Activated CD8-positive, alpha-beta T cell treated with anti-CD3 and anti-CD28 coated beads for 36 hours (primary cell): ENCODE measurements at regions not wholly inside any gene's neighbourhood (a gene's known extent, or its start where the extent isn't known, plus 50 kb on each side); places are given as distances from the start of the nearest gene placed in this dataset.

Source experiments
- ATAC-seq: fragments of 200-7000 bp; cut with Tn5 transposase; one replicate; pipeline ENCODE4 v1.10.0; 2021; ENCODE audit warnings: mild to moderate bottlenecking, moderate library complexity
- CTCF ChIA-PET: fragments of 350-600 bp; sonication (Branson Sonifier 250); formaldehyde crosslinking; loops from one replicate; lab custom pipeline; 2021; ENCODE audit warnings: antibody characterized with exemption; lab: Charles Lee
- POLR2A ChIA-PET: fragments of 350-600 bp; sonication (Branson Sonifier 250); formaldehyde crosslinking; loops from one replicate; lab custom pipeline; 2021; ENCODE audit warnings: antibody characterized with exemption; lab: Charles Lee
- DNase-seq: peaks from one replicate; pipeline ENCODE4 v3.0.0-alpha.2; 2020
- H3K27ac Mint-ChIP-seq: one replicate; pipeline ENCODE4 v1.8.0; 2021; ENCODE audit warnings: mild to moderate bottlenecking, mixed read lengths
- H3K27me3 Mint-ChIP-seq: one replicate; pipeline ENCODE4 v1.8.0; 2021; ENCODE audit warnings: mixed read lengths
- H3K36me3 Mint-ChIP-seq: one replicate; pipeline ENCODE4 v1.8.0; 2021; ENCODE audit warnings: low read depth, mixed read lengths
- H3K4me1 Mint-ChIP-seq: one replicate; pipeline ENCODE4 v1.8.0; 2021; ENCODE audit warnings: low read depth, mixed read lengths
- H3K4me3 Mint-ChIP-seq: one replicate; pipeline ENCODE4 v1.8.0; 2021; ENCODE audit warnings: mild to moderate bottlenecking, moderate library complexity, mixed read lengths
- H3K9me3 Mint-ChIP-seq: one replicate; pipeline ENCODE4 v1.8.0; 2021; ENCODE audit warnings: mixed read lengths
- intact Hi-C: fragments of 100-400 bp; cut with micrococcal nuclease; formaldehyde crosslinking; loops from one replicate; pipeline ENCODE4 v1.10.0; 2022
- TF ChIP-seq, protein P1 (sequence below): fragments of 200-600 bp; IDR thresholded peaks from one replicate; pipeline ENCODE4 v1.8.0; 2022; ENCODE audit warnings: antibody characterized with exemption, mild to moderate bottlenecking

DNA sequence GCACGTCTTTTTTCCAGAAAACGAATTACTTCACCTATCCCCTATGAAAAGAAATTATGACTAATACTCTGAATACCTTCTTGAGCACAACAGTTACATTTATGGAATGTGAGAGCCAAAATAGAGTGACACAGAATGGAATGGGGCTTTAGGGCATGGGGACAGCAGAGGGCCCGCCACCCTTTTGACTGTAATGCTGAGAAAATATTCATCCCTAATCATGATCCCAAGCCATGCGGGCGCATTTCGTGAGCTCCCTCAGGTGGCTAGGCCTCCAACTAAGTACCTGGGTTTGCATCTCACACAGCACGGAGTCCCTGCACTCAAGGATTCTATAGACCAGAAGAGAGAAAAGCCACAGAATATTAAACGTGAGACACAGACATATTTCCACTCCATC, 212.6 kb downstream of the SOD2 start:
- no peak overlapping the region for H3K27ac Mint-ChIP-seq
- TF ChIP-seq, protein P1, sequence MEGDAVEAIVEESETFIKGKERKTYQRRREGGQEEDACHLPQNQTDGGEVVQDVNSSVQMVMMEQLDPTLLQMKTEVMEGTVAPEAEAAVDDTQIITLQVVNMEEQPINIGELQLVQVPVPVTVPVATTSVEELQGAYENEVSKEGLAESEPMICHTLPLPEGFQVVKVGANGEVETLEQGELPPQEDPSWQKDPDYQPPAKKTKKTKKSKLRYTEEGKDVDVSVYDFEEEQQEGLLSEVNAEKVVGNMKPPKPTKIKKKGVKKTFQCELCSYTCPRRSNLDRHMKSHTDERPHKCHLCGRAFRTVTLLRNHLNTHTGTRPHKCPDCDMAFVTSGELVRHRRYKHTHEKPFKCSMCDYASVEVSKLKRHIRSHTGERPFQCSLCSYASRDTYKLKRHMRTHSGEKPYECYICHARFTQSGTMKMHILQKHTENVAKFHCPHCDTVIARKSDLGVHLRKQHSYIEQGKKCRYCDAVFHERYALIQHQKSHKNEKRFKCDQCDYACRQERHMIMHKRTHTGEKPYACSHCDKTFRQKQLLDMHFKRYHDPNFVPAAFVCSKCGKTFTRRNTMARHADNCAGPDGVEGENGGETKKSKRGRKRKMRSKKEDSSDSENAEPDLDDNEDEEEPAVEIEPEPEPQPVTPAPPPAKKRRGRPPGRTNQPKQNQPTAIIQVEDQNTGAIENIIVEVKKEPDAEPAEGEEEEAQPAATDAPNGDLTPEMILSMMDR, result no peak
- no peaks in the 10 kb centered on the region for H3K4me1 Mint-ChIP-seq
- H3K27me3 Mint-ChIP-seq, result peaks cover 20% of the 10 kb centered on the region
- intact Hi-C loops, result no loop called here
- CTCF ChIA-PET, result no interaction called here
- no peak for ATAC-seq
- no peaks in the 10 kb centered on the region for H3K9me3 Mint-ChIP-seq
- no peak for DNase-seq
- no peak overlapping the region for H3K4me3 Mint-ChIP-seq
- POLR2A ChIA-PET, result no interaction called here
- H3K36me3 Mint-ChIP-seq, result no peaks in the 10 kb centered on the region

DNA sequence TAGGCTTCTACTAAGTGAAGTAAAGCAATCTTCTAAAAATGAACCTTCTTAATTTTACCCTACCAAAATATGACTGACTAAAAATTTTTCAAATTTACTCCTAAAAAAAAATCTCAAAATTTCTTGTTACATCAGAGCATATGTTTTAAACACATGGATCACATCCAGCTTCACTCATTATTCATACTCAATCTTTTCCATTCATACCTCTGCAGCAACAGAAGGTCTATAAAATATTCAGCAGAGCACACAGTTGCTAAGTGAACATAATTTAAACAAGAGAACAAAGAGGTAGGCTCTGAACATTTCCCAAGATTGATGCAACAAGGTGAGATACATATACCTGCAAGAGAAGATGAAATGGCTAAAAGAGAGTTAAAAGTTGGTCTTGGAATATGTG, 213.9 kb downstream of the SOD2 start:
- Mint-ChIP-seq H3K4me1 (no peaks in the 10 kb centered on the region), H3K9me3 (no peaks in the 10 kb centered on the region), H3K27me3 (peaks cover 19% of the 10 kb centered on the region), H3K36me3 (no peaks in the 10 kb centered on the region), H3K27ac (no peak overlapping the region), H3K4me3 (no peak overlapping the region)
- ChIA-PET POLR2A (no interaction called here), CTCF (no interaction called here)
- TF ChIP-seq, protein P1, result no peak
- intact Hi-C loops, result no loop called here
- DNase-seq, result no peak
- no peak for ATAC-seq

DNA sequence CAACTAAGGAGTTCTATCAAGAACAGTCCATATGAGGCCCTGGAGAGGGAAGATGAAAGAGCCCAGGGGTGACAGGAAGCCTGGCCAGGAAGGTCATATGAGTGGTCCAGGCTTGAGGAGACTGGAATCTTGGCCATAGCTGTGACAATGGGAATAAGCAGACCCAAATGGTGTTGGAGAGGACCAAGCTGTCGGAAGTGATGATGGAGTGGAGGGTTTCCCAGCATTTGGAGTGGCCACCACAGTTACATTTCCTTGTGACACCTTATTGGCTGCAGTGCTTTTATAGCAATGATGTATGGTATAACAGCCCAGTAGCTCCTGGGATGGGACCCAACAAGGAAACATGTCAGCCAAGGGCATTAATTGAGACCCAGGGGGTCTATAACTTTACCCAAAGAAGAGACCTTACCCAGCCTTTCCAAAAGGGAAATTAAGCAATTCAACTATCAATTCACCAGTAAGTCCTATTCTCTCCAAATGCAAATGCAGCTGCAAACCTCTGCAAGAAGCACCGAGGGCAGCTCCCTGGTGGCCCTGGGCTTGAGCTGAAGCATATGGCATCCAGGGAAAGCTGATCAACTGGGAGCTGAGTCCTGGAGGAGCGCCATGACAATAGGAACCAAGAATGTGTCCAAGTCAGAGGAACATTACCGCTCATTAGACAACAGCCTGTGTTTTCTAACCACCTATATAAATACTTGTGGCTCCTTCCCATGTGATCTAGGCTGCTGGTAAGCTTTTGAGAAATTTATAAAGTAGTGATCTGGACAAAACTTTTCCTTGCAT, 219.4 kb downstream of the SOD2 start:
- Mint-ChIP-seq H3K27me3 (peaks cover under 1% of the 10 kb centered on the region), H3K27ac (no peak overlapping the region), H3K9me3 (no peaks in the 10 kb centered on the region), H3K36me3 (no peaks in the 10 kb centered on the region), H3K4me3 (no peak overlapping the region), H3K4me1 (no peaks in the 10 kb centered on the region)
- intact Hi-C loops, result no loop called here
- ATAC-seq, result no peak
- TF ChIP-seq, protein P1, result no peak
- DNase-seq, result no peak
- ChIA-PET POLR2A (no interaction called here), CTCF (interaction anchor here (1.2 kb wide), 1 partner anchor 221 kb away, joined by 3 read pairs; no protein-coding TSS in a partner anchor)

DNA sequence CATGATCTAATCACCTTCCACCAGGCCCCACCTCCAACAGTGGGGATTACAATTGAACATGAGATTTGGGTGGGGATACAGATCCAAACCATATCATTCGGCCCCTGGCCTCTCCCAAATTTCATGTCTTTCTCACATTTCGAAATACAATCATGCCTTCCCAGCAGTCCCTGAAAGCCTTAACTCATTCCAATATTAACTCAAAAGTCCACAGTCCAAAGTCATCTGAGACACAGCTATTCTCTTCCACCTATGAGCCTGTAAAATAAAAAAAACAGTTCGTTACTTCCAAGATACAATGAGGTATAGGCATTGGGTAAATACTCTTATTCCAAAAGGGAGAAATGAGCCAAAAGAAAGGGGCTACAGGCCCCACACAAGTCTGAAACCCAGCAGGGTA, 222.6 kb downstream of the SOD2 start:
- POLR2A ChIA-PET, result no interaction called here
- intact Hi-C loops, result no loop called here
- H3K4me1 Mint-ChIP-seq, result no peaks in the 10 kb centered on the region

DNA sequence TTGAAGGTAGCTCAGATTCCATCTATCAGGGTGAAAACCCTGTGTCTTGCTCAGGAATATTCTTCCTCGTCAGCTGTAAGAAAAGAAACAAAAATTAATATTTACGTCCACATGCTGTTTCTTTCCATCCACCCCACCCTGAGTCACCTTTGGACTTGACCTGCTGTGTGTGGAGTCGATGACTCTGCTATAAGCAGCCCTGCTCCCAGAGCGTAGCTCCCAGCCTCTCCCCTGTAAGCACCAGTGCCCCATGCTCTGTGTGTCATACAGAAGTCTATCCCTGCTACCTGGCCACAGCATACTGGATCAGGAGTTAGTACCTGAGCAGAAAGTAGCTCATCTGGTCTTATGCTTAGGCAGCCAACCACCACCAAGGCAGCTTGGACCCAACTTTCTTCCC, 223.6 kb downstream of the SOD2 start:
- intact Hi-C loops, result no loop called here
- no peak overlapping the region for H3K4me3 Mint-ChIP-seq
- POLR2A ChIA-PET, result no interaction called here
- no peaks in the 10 kb centered on the region for H3K9me3 Mint-ChIP-seq
- TF ChIP-seq, protein P1, result no peak
- CTCF ChIA-PET, result interaction anchor here (1.2 to 1.5 kb wide), 2 partner anchors 70 to 217 kb away, joined by 3 read pairs; no protein-coding TSS in a partner anchor
- ATAC-seq (no peak), DNase-seq (no peak)
- H3K27ac Mint-ChIP-seq, result no peak overlapping the region
- peaks cover 5% of the 10 kb centered on the region for H3K27me3 Mint-ChIP-seq
- H3K4me1 Mint-ChIP-seq, result no peaks in the 10 kb centered on the region
- no peaks in the 10 kb centered on the region for H3K36me3 Mint-ChIP-seq

More for the DNA sequence above, 222.6 kb downstream of the SOD2 start:
- Mint-ChIP-seq H3K27ac (no peak overlapping the region), H3K36me3 (no peaks in the 10 kb centered on the region), H3K4me3 (no peak overlapping the region), H3K9me3 (no peaks in the 10 kb centered on the region), H3K27me3 (peaks cover 5% of the 10 kb centered on the region)
- DNase-seq, result no peak
- CTCF ChIA-PET, result no interaction called here
- no peak for ATAC-seq
- TF ChIP-seq, protein P1, result no peak
